HepG2 (cell line): ENCODE measurements at regions not wholly inside any gene's neighbourhood (a gene's known extent, or its start where the extent isn't known, plus 50 kb on each side); places are given as distances from the start of the nearest gene placed in this dataset.

ENCODE experiments used
- DDIT3 ChIP-seq: sonication (generic); formaldehyde crosslinking; IDR thresholded peaks from 2 replicates; pipeline ENCODE4 v1.4.0; 2020; ENCODE audit warnings: mild to moderate bottlenecking, missing genetic modification reagents
- FOXP4 ChIP-seq: sonication (generic); formaldehyde crosslinking; IDR thresholded peaks from 2 replicates; pipeline ENCODE4 v1.4.0; 2020; ENCODE audit warnings: missing genetic modification reagents
- HMG20B ChIP-seq: conservative IDR thresholded peaks from 2 replicates; pipeline ENCODE4 v1.6.1; 2016; ENCODE audit warnings: missing genetic modification reagents, missing compliant biosample characterization
- TEF ChIP-seq: sonication (generic); formaldehyde crosslinking; IDR thresholded peaks from 2 replicates; pipeline ENCODE4 v1.5.0; 2020; ENCODE audit warnings: missing genetic modification reagents
- ZBTB46 ChIP-seq: sonication (generic); formaldehyde crosslinking; IDR thresholded peaks from 2 replicates; pipeline ENCODE4 v1.4.0; 2020; ENCODE audit warnings: mild to moderate bottlenecking, missing genetic modification reagents, borderline replicate concordance
- ZMAT5 ChIP-seq: sonication (generic); formaldehyde crosslinking; IDR thresholded peaks from 2 replicates; pipeline ENCODE4 v1.5.0; 2020; ENCODE audit warnings: mild to moderate bottlenecking, low read depth, missing genetic modification reagents, borderline replicate concordance
- ZNF792 ChIP-seq: IDR thresholded peaks from 2 replicates; pipeline ENCODE4 v1.6.1; 2016
- ZNF878 ChIP-seq: sonication (generic); formaldehyde crosslinking; IDR thresholded peaks from 2 replicates; pipeline ENCODE4 v1.8.1; 2023; ENCODE audit warnings: mild to moderate bottlenecking, missing genetic modification reagents, moderate library complexity

GRCh38 chr3:34646911-34647460 lies 848.6 kb downstream of the PDCD6IP start (continued):
- TF ChIP-seq TEF (no peak), ZBTB46 (CRISPR knock-in tag) (no peak), ZMAT5 (CRISPR knock-in tag) (no peak), ZNF878 (CRISPR knock-in tag) (no peak), HMG20B (CRISPR knock-in tag) (no peak), ZNF792 (CRISPR knock-in tag) (no peak), DDIT3 (no peak), FOXP4 (CRISPR knock-in tag) (no peak)
- TF ChIP-seq, all 625 proteins: peak for 0
